PC-3 (cell line): ENCODE measurements at regions not wholly inside any gene's neighbourhood (a gene's known extent, or its start where the extent isn't known, plus 50 kb on each side); places are given as distances from the start of the nearest gene placed in this dataset.

Source experiments
- ATAC-seq: fragments of 200-7000 bp; cut with Tn5 transposase; 2 replicates; pipeline ENCODE4 v1.9.1; 2020; ENCODE audit warnings: mild to moderate bottlenecking, moderate library complexity
- BruUV-seq: library from RNA; stranded (reverse); fragments of 400-500 nt; replicated peaks from 2 replicates; lab custom pipeline; 2021; lab: Mats Ljungman, UMichigan
- CTCF ChIA-PET: fragments of 300-600 bp; sonication (Branson Sonifier 250); formaldehyde crosslinking; loops from one replicate; lab custom pipeline; 2022; ENCODE audit warnings: antibody characterized with exemption; lab: Charles Lee
- POLR2A ChIA-PET: fragments of 300-600 bp; sonication (Branson Sonifier 250); formaldehyde crosslinking; loops from one replicate; lab custom pipeline; 2022; ENCODE audit warnings: antibody characterized with exemption; ENCODE audit not compliant: unreplicated experiment; lab: Charles Lee
- DNase-seq: peaks from one replicate; pipeline ENCODE4 v3.0.0-alpha.2; 2015
- H2AFZ ChIP-seq: fragments of 300-600 bp; sonication (generic); 2 replicates; pipeline ENCODE4 v1.6.0; 2016; ENCODE audit warnings: antibody characterized with exemption, low read length
- H3F3A ChIP-seq: fragments of 300-600 bp; sonication (generic); one replicate; pipeline ENCODE4 v1.6.0; 2017; ENCODE audit warnings: antibody characterized with exemption, low read length, control low read depth, mild to moderate bottlenecking; ENCODE audit not compliant: unreplicated experiment
- H3K27ac ChIP-seq: fragments of 300-600 bp; sonication (generic); 2 replicates; pipeline ENCODE4 v1.5.1; 2016; ENCODE audit warnings: mild to moderate bottlenecking, low read length
- H3K27me3 ChIP-seq: fragments of 300-600 bp; sonication (generic); 2 replicates; pipeline ENCODE4 v1.6.1; 2016; ENCODE audit warnings: low read length, mixed read lengths
- H3K36me3 ChIP-seq: fragments of 300-600 bp; sonication (generic); 2 replicates; pipeline ENCODE4 v1.6.1; 2016; ENCODE audit warnings: low read depth, mixed run types, low read length, mixed read lengths
- H3K4me1 ChIP-seq: fragments of 300-600 bp; sonication (generic); 2 replicates; pipeline ENCODE4 v1.5.1; 2016; ENCODE audit warnings: low read length; ENCODE audit not compliant: insufficient read depth
- H3K4me2 ChIP-seq: fragments of 300-600 bp; sonication (generic); 2 replicates; pipeline ENCODE4 v1.6.0; 2016; ENCODE audit warnings: low read length
- H3K4me3 ChIP-seq: fragments of 300-600 bp; sonication (generic); 2 replicates; pipeline ENCODE4 v1.5.1; 2016; ENCODE audit warnings: mild to moderate bottlenecking, low read length, mixed read lengths
- H3K79me2 ChIP-seq: fragments of 300-600 bp; sonication (generic); 2 replicates; pipeline ENCODE4 v1.6.1; 2017; ENCODE audit warnings: low read length, mixed read lengths
- H3K9ac ChIP-seq: fragments of 300-600 bp; sonication (generic); 2 replicates; pipeline ENCODE4 v1.6.0; 2016; ENCODE audit warnings: mild to moderate bottlenecking, low read length
- H3K9me2 ChIP-seq: fragments of 300-600 bp; sonication (generic); replicated peaks from 2 replicates; pipeline ENCODE4 v1.6.1; 2016; ENCODE audit warnings: mixed run types, low read length, mixed read lengths
- H3K9me3 ChIP-seq: fragments of 300-600 bp; sonication (generic); 2 replicates; pipeline ENCODE4 v1.6.1; 2016; ENCODE audit warnings: low read length, mixed read lengths
- H4K20me1 ChIP-seq: fragments of 300-600 bp; sonication (generic); 2 replicates; pipeline ENCODE4 v1.6.1; 2016; ENCODE audit warnings: low read length, mixed read lengths
- CTCF ChIP-seq: fragments of 300-600 bp; sonication (generic); conservative IDR thresholded peaks from 2 replicates; pipeline ENCODE4 v1.5.1; 2017; ENCODE audit warnings: antibody characterized with exemption, low read depth, mild to moderate bottlenecking, low read length
- EZH2 ChIP-seq: fragments of 300-600 bp; sonication (generic); IDR thresholded peaks from one replicate; pipeline ENCODE4 v1.6.1; 2017; ENCODE audit warnings: antibody characterized with exemption, mild to moderate bottlenecking, low read length; ENCODE audit not compliant: unreplicated experiment
- EZH2phosphoT487 ChIP-seq: fragments of 300-600 bp; sonication (generic); IDR thresholded peaks from 2 replicates; pipeline ENCODE4 v1.6.1; 2018; ENCODE audit warnings: mild to moderate bottlenecking, antibody characterized with exemption, low read length, borderline replicate concordance
- intact Hi-C: fragments of 100-400 bp; cut with micrococcal nuclease; formaldehyde crosslinking; loops from 2 replicates; pipeline ENCODE4 v1.9.0; 2023

GRCh38 chr16:7998789-7999453, 591.4 kb downstream of the TMEM114 start:
- no peaks in the 10 kb centered on the region for H3K9me2 ChIP-seq
- H3K27ac ChIP-seq: no peak overlapping the region
- DNase-seq: no peak
- no peak for ATAC-seq
- intact Hi-C loops: no loop called here
- H3K36me3 ChIP-seq: no peaks in the 10 kb centered on the region
- H3F3A ChIP-seq: no peaks in the 10 kb centered on the region
- H3K4me1 ChIP-seq: no peaks in the 10 kb centered on the region
- ChIA-PET POLR2A (no interaction called here), CTCF (no interaction called here)
- H3K27me3 ChIP-seq: no peaks in the 10 kb centered on the region
- no TSS peak for BruUV-seq
- H3K9me3 ChIP-seq: no peaks in the 10 kb centered on the region
- no peak overlapping the region for H2AFZ ChIP-seq
- H3K4me2 ChIP-seq: no peak overlapping the region
- H3K4me3 ChIP-seq: no peak overlapping the region
- H4K20me1 ChIP-seq: no peaks in the 10 kb centered on the region
- H3K79me2 ChIP-seq: no peaks in the 10 kb centered on the region
- no peak overlapping the region for H3K9ac ChIP-seq
- TF ChIP-seq EZH2: no peak
- TF ChIP-seq CTCF: no peak
- no peak for TF ChIP-seq EZH2phosphoT487

DNA sequence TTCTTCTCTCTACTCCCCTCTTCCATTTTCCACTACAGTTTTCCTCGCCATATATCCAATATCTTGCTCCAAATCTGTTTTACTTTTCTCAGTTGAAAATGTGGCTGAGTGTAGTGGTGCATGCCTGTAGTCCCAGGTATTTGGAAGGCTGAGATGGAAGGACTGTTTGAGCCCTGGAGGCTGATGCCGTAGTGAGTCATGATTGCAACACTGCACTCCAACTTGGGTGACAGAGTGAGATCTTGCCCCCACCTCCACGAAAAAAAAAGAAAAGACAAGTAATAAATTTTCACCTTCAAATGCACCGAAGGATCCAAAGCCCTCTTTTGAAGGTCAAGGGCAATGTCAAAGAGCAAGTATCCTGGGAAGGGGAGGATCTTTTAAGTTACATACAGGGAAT, 592.3 kb downstream of the TMEM114 start:
- no peaks in the 10 kb centered on the region for H3K9me2 ChIP-seq
- no peak overlapping the region for H2AFZ ChIP-seq
- ATAC-seq (no peak), DNase-seq (no peak)
- intact Hi-C loops: no loop called here
- H3K27ac ChIP-seq: no peak overlapping the region
- H3K4me2 ChIP-seq: no peak overlapping the region
- H3K79me2 ChIP-seq: no peaks in the 10 kb centered on the region
- H3F3A ChIP-seq: no peaks in the 10 kb centered on the region
- H3K9me3 ChIP-seq: no peaks in the 10 kb centered on the region
- H3K4me1 ChIP-seq: no peaks in the 10 kb centered on the region
- no TSS peak for BruUV-seq
- H3K27me3 ChIP-seq: no peaks in the 10 kb centered on the region
- no peaks in the 10 kb centered on the region for H4K20me1 ChIP-seq
- H3K4me3 ChIP-seq: no peak overlapping the region
- no peak overlapping the region for H3K9ac ChIP-seq
- no peaks in the 10 kb centered on the region for H3K36me3 ChIP-seq
- no peak for TF ChIP-seq CTCF
- ChIA-PET CTCF (no interaction called here), POLR2A (no interaction called here)

DNA sequence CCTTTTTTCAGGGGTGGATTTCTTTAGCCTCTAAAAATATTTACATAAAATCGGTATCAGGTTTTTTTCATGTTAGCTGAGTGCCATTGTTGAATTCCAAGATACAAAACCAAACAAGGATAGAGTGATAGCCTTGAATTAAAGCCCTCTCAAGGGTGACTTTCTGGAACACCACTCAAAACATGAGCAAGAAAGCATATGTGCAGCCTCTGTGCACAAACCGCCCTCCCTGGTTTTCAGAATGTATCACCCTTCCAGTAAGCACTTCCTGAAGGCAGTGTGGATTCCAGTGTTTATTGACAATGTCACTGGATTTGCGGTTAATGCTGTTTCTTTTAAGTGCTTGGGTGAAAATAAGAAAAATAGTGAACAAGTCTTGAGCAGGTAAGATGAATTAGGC, 597.7 kb downstream of the TMEM114 start:
- no peak overlapping the region for H3K27ac ChIP-seq
- H3K9me3 ChIP-seq: no peaks in the 10 kb centered on the region
- no peaks in the 10 kb centered on the region for H3K9me2 ChIP-seq
- H3K36me3 ChIP-seq: no peaks in the 10 kb centered on the region
- no peaks in the 10 kb centered on the region for H3F3A ChIP-seq
- DNase-seq (no peak), ATAC-seq (no peak)
- no peak for TF ChIP-seq EZH2phosphoT487
- TF ChIP-seq EZH2: no peak
- no peak for TF ChIP-seq CTCF
- no peak overlapping the region for H3K9ac ChIP-seq
- CTCF ChIA-PET: no interaction called here
- no peaks in the 10 kb centered on the region for H3K79me2 ChIP-seq
- no peak overlapping the region for H2AFZ ChIP-seq
- no peak overlapping the region for H3K4me2 ChIP-seq
- H3K4me3 ChIP-seq: no peak overlapping the region
- POLR2A ChIA-PET: no interaction called here
- no TSS peak for BruUV-seq
- H3K27me3 ChIP-seq: no peaks in the 10 kb centered on the region
- no peaks in the 10 kb centered on the region for H4K20me1 ChIP-seq
- no peaks in the 10 kb centered on the region for H3K4me1 ChIP-seq
- intact Hi-C loops: no loop called here
